ENCODE measurements at regions not wholly inside any gene's neighbourhood (a gene's known extent, or its start where the extent isn't known, plus 50 kb on each side); places are given as distances from the start of the nearest gene placed in this dataset.

GRCh38 chr5:125085797-125086505, 339.5 kb upstream of the ZNF608 start:
- H3K27me3 ChIP-seq (replicated peaks in 1 of 2; ENCODE audit: control insufficient read depth in 2 of 2, insufficient read depth in 2 of 2, low read length in 1 of 2): no peaks in the 10 kb centered on the region
- no peaks in the 10 kb centered on the region for H4K20me1 ChIP-seq (ENCODE audit: control insufficient read depth, insufficient read depth)
- H3K4me3 ChIP-seq: no peak overlapping the region
- no TSS peak for BruUV-seq (replicated peaks)
- ChIA-PET POLR2A (interaction anchor here (1.0 kb wide), 1 partner anchor 56 kb away, joined by 3 read pairs; no protein-coding TSS in a partner anchor), SMC1A (ENCODE audit: uncharacterized antibody, unreplicated experiment) (interaction anchor here (1.1 to 1.4 kb wide), 6 partner anchors 12 to 101 kb away, joined by 3 to 5 read pairs (median 3); no protein-coding TSS in a partner anchor), CTCF (no interaction called here), RAD21 (ENCODE audit: unreplicated experiment) (interaction anchor here (0.6 kb wide), 1 partner anchor 1028 kb away, joined by 3 read pairs; no protein-coding TSS in a partner anchor)
- H3K36me3 ChIP-seq (ENCODE audit: control insufficient read depth in 2 of 2, insufficient read depth in 2 of 2, low read length in 1 of 2): no peaks in the 10 kb centered on the region
- intact Hi-C loops (cut with micrococcal nuclease; ENCODE audit: unreplicated experiment): no loop called here
- FAIRE-seq (no peak), ATAC-seq (no peak), DNase-seq (ENCODE audit: low read depth, low spot score) (no peak)
- H3K9me3 ChIP-seq (replicated peaks; ENCODE audit: control insufficient read depth, insufficient read depth, low read length): no peaks in the 10 kb centered on the region; the same call in 2 of the 3 replicates
- H2AFZ ChIP-seq (ENCODE audit: control insufficient read depth, low read depth, low read length): no peak overlapping the region
- H3K9ac ChIP-seq (ENCODE audit: control insufficient read depth, insufficient read depth, low read length): no peak overlapping the region
- H3K4me1 ChIP-seq (ENCODE audit: control insufficient read depth, insufficient read depth, low read length): no peaks in the 10 kb centered on the region
- H3K4me2 ChIP-seq (ENCODE audit: control insufficient read depth, insufficient read depth): no peak overlapping the region
- in situ Hi-C loops (cut with MboI): no loop called here
- no peak overlapping the region for H3K27ac ChIP-seq (ENCODE audit: control insufficient read depth, insufficient read depth)
- no peaks in the 10 kb centered on the region for H3K79me2 ChIP-seq (ENCODE audit: control insufficient read depth, insufficient read depth, low read length)
- WGBS (ENCODE audit: insufficient coverage, insufficient replicate concordance, low lambda C conversion rate, missing lambda C conversion rate): 24% methylated on average over 2 of the region's 2 CpGs
- no peak for TF ChIP-seq TBL1XR1 (IDR thresholded peaks at IDR 0.05; ENCODE audit: low read depth, low read length)
- TF ChIP-seq ZNF592 (IDR thresholded peaks at IDR 0.05): no peak
- TF ChIP-seq GABPA (IDR thresholded peaks at IDR 0.05; ENCODE audit: low read depth): no peak
- no peak for TF ChIP-seq IKZF1 (conservative IDR thresholded peaks at IDR 0.05)
- TF ChIP-seq RUNX3 (IDR thresholded peaks at IDR 0.05; ENCODE audit: low read length): no peak
- TF ChIP-seq EED (IDR thresholded peaks at IDR 0.05; ENCODE audit: low read depth): no peak
- no peak for TF ChIP-seq POLR2A (IDR thresholded peaks at IDR 0.05; ENCODE audit: low read depth, low read length)
- no peak for TF ChIP-seq CEBPB (IDR thresholded peaks at IDR 0.05; ENCODE audit: borderline replicate concordance in 1 of 2, low read depth in 2 of 2, low read length in 2 of 2)
- TF ChIP-seq ZBTB33 (IDR thresholded peaks at IDR 0.05): no peak
- TF ChIP-seq SRF (IDR thresholded peaks at IDR 0.05; ENCODE audit: low read depth in 2 of 2, low read length in 2 of 2): no peak
- TF ChIP-seq E2F4 (IDR thresholded peaks at IDR 0.05; ENCODE audit: low read depth, low read length): no peak
- TF ChIP-seq YY1 (IDR thresholded peaks at IDR 0.05; ENCODE audit: low read depth, low read length): no peak
- no peak for TF ChIP-seq SIN3A (IDR thresholded peaks at IDR 0.05; ENCODE audit: low read depth, low read length)
- no peak for TF ChIP-seq RELA (IDR thresholded peaks at IDR 0.05; ENCODE audit: borderline replicate concordance, partially characterized antibody)
- TF ChIP-seq USF1 (IDR thresholded peaks at IDR 0.05; ENCODE audit: borderline replicate concordance, extremely low read length, insufficient read depth, low read depth, low read length): no peak
- TF ChIP-seq SP1 (IDR thresholded peaks at IDR 0.05; ENCODE audit: low read depth, low read length): no peak
- no peak for TF ChIP-seq MXI1 (IDR thresholded peaks at IDR 0.05; ENCODE audit: low read depth, low read length)
- no peak for TF ChIP-seq STAT3 (IDR thresholded peaks at IDR 0.05; ENCODE audit: low read depth, low read length)

Data from GM12878 (cell line).